Endodermal cell (in vitro differentiated cells): ENCODE measurements at regions not wholly inside any gene's neighbourhood (a gene's known extent, or its start where the extent isn't known, plus 50 kb on each side); places are given as distances from the start of the nearest gene placed in this dataset.
A peak's percentile ranks its signal among the peaks of the same experiment; 100 is the strongest.

Experiments
- DNase-seq: peaks from one replicate; pipeline ENCODE4 v3.0.0-alpha.2; 2017
- H3K27ac ChIP-seq: 2 replicates; pipeline ENCODE4 v1.5.1; 2013; ENCODE audit warnings: mild to moderate bottlenecking, low read depth, low read length, moderate library complexity
- H3K27me3 ChIP-seq: 2 replicates; pipeline ENCODE4 v1.6.1; 2013; ENCODE audit warnings: mild to moderate bottlenecking, low read length, moderate library complexity; ENCODE audit not compliant: insufficient read depth, control insufficient read depth, poor library complexity, severe bottlenecking
- H3K36me3 ChIP-seq: 2 replicates; pipeline ENCODE4 v1.7.0; 2013; ENCODE audit warnings: mild to moderate bottlenecking, low read length, moderate library complexity; ENCODE audit not compliant: control insufficient read depth, insufficient read depth
- H3K4me1 ChIP-seq: one replicate; pipeline ENCODE4 v1.7.0; 2013; ENCODE audit warnings: low read length; ENCODE audit not compliant: control insufficient read depth, insufficient read depth
- H3K4me3 ChIP-seq: 2 replicates; pipeline ENCODE4 v1.5.1; 2013; ENCODE audit warnings: mild to moderate bottlenecking, low read length, moderate library complexity
- H3K9ac ChIP-seq: 2 replicates; pipeline ENCODE4 v1.6.1; 2013; ENCODE audit warnings: mild to moderate bottlenecking, low read length, moderate library complexity; ENCODE audit not compliant: poor library complexity, severe bottlenecking; ENCODE audit errors: extremely low read depth
- H3K9me3 ChIP-seq: 2 replicates; pipeline ENCODE4 v1.6.1; 2013; ENCODE audit warnings: mild to moderate bottlenecking, low read length, moderate library complexity; ENCODE audit not compliant: control insufficient read depth
- H3K27ac Mint-ChIP-seq: 2 replicates; pipeline ENCODE4 v1.8.0; 2020; ENCODE audit warnings: mixed read lengths
- H3K27me3 Mint-ChIP-seq: 2 replicates; pipeline ENCODE4 v1.8.0; 2021; ENCODE audit warnings: mild to moderate bottlenecking, mixed read lengths; ENCODE audit not compliant: insufficient read depth
- H3K36me3 Mint-ChIP-seq: 2 replicates; pipeline ENCODE4 v1.8.0; 2020; ENCODE audit warnings: low read depth, mixed read lengths
- H3K4me1 Mint-ChIP-seq: 2 replicates; pipeline ENCODE4 v1.8.0; 2020; ENCODE audit warnings: mixed read lengths
- H3K4me3 Mint-ChIP-seq: 2 replicates; pipeline ENCODE4 v1.8.0; 2020; ENCODE audit warnings: mild to moderate bottlenecking, moderate library complexity, mixed read lengths
- H3K9me3 Mint-ChIP-seq: 2 replicates; pipeline ENCODE4 v1.8.0; 2020; ENCODE audit warnings: mild to moderate bottlenecking, mixed read lengths
- WGBS, 2 experiments: methylation state at CpG; one replicate each; pipeline versions ENCODE4 v1.1.5 to v1.1.7; 2013; ENCODE audit warnings: missing lambda C conversion rate in 2 of 2, mixed read lengths in 1 of 2; ENCODE audit not compliant: insufficient coverage in 1 of 2, insufficient read length in 1 of 2; 5-methylcytosine and 5-hydroxymethylcytosine counted together
- TF ChIP-seq, protein P1 (sequence below): fragments of 200-600 bp; sonication (generic); conservative IDR thresholded peaks from 2 replicates; pipeline ENCODE4 v1.5.0; 2021; ENCODE audit warnings: antibody characterized with exemption, mild to moderate bottlenecking

DNA sequence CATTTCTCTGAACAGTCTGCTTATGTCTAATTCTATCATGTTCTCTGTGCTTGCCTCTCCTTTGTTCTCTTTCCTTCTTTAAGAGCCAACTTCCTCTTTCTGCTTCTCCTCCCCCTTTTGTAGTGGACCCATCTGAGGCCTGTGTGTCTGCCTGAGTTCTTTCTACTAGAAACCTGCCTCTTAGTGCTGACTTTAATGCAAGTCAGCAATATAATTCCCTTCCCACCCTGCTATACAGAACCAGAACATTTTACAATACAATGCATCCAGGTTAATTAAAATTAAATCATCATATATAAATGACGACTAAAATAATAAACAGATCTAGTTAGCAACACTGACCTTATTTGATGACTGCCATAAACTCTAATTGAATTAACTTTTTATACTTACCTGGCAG lies 82.6 kb upstream of the GAS1 start:
- 86% methylated on average over 1 of the region's 1 CpG; no CpG with 5 or more reads in 1 of the 2 experiments for WGBS, 2 experiments
- TF ChIP-seq, protein P1, sequence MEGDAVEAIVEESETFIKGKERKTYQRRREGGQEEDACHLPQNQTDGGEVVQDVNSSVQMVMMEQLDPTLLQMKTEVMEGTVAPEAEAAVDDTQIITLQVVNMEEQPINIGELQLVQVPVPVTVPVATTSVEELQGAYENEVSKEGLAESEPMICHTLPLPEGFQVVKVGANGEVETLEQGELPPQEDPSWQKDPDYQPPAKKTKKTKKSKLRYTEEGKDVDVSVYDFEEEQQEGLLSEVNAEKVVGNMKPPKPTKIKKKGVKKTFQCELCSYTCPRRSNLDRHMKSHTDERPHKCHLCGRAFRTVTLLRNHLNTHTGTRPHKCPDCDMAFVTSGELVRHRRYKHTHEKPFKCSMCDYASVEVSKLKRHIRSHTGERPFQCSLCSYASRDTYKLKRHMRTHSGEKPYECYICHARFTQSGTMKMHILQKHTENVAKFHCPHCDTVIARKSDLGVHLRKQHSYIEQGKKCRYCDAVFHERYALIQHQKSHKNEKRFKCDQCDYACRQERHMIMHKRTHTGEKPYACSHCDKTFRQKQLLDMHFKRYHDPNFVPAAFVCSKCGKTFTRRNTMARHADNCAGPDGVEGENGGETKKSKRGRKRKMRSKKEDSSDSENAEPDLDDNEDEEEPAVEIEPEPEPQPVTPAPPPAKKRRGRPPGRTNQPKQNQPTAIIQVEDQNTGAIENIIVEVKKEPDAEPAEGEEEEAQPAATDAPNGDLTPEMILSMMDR, result no peak
- no peak overlapping the region for H3K27ac Mint-ChIP-seq

GRCh38 chr9:87034841-87035240 lies 87.5 kb upstream of the GAS1 start:
- Mint-ChIP-seq H3K27me3 (no peaks in the 10 kb centered on the region), H3K27ac (peak overlapping the region; percentile 13), H3K4me3 (no peak overlapping the region), H3K36me3 (peaks cover 5% of the 10 kb centered on the region), H3K4me1 (peaks cover 16% of the 10 kb centered on the region), H3K9me3 (no peaks in the 10 kb centered on the region)
- DNase-seq, result no peak
- H3K4me1 ChIP-seq, result no peaks in the 10 kb centered on the region
- H3K27me3 ChIP-seq, result no peaks in the 10 kb centered on the region
- H3K9ac ChIP-seq, result no peak overlapping the region
- no peaks in the 10 kb centered on the region for H3K36me3 ChIP-seq
- no peaks in the 10 kb centered on the region for H3K9me3 ChIP-seq
- TF ChIP-seq, protein P1, result no peak
- no peak overlapping the region for H3K27ac ChIP-seq
- no peak overlapping the region for H3K4me3 ChIP-seq
- 85 to 92% methylated on average over 7 to 8 of the region's 8 CpGs for WGBS, 2 experiments

More for the DNA sequence above, 82.6 kb upstream of the GAS1 start:
- Mint-ChIP-seq H3K36me3 (peaks cover 10% of the 10 kb centered on the region), H3K9me3 (peaks cover 12% of the 10 kb centered on the region), H3K27me3 (no peaks in the 10 kb centered on the region), H3K4me1 (peaks cover 11% of the 10 kb centered on the region), H3K4me3 (no peak overlapping the region)
- H3K27ac ChIP-seq, result no peak overlapping the region
- no peak overlapping the region for H3K9ac ChIP-seq
- H3K36me3 ChIP-seq, result no peaks in the 10 kb centered on the region
- no peaks in the 10 kb centered on the region for H3K9me3 ChIP-seq
- no peak for DNase-seq
- H3K27me3 ChIP-seq, result no peaks in the 10 kb centered on the region
- no peaks in the 10 kb centered on the region for H3K4me1 ChIP-seq
- no peak overlapping the region for H3K4me3 ChIP-seq

DNA sequence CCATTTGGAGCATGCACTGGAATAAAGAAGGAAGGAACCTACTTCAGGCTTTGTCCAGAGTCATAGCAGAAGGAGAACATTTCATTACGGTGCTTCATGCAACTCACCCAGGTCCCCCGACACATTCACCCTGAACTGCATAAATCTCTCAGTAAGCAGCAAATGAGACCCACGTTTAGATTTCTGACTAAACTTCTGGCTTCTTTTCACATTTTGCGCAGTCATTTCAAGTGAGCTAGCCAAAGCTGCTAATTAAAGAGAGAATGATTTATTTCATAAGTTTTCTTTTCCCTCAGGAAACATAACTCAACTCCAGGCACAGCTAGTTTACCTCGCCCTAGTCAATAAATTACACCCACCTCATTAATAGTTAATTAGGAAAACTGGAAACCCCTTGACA lies 88.6 kb upstream of the GAS1 start:
- Mint-ChIP-seq H3K4me1 (peaks cover 22% of the 10 kb centered on the region), H3K36me3 (peaks cover 8% of the 10 kb centered on the region), H3K27me3 (no peaks in the 10 kb centered on the region), H3K4me3 (no peak overlapping the region), H3K27ac (no peak overlapping the region), H3K9me3 (peaks cover 3% of the 10 kb centered on the region)
- Histone ChIP-seq H3K36me3 (no peaks in the 10 kb centered on the region), H3K27ac (no peak overlapping the region), H3K9me3 (peaks cover 2% of the 10 kb centered on the region), H3K9ac (no peak overlapping the region), H3K4me3 (no peak overlapping the region), H3K4me1 (no peaks in the 10 kb centered on the region), H3K27me3 (no peaks in the 10 kb centered on the region)
- TF ChIP-seq, protein P1, result no peak
- 93% methylated on average over 5 of the region's 5 CpGs; no CpG with 5 or more reads in 1 of the 2 experiments for WGBS, 2 experiments
- DNase-seq, result no peak
